Brain microvascular endothelial cell (primary cell): ENCODE measurements at regions not wholly inside any gene's neighbourhood (a gene's known extent, or its start where the extent isn't known, plus 50 kb on each side); places are given as distances from the start of the nearest gene placed in this dataset.

Experiments used
- DNase-seq: peaks from one replicate; pipeline ENCODE4 v3.0.0-alpha.2; 2020
- H3K27ac ChIP-seq: fragments of 250-450 bp; sonication (Bioruptor Pico); 2 replicates; pipeline ENCODE4 v1.5.1; 2020; ENCODE audit warnings: mild to moderate bottlenecking, moderate library complexity
- H3K27me3 ChIP-seq: fragments of 250-450 bp; sonication (Bioruptor Pico); replicated peaks from 2 replicates; pipeline ENCODE4 v1.5.1; 2020; ENCODE audit warnings: mild to moderate bottlenecking
- H3K36me3 ChIP-seq: fragments of 250-450 bp; sonication (Bioruptor Pico); replicated peaks from 2 replicates; pipeline ENCODE4 v1.5.1; 2020; ENCODE audit warnings: mild to moderate bottlenecking
- H3K4me3 ChIP-seq: 2 replicates; pipeline ENCODE4 v1.5.1; 2011; ENCODE audit warnings: low read depth, mild to moderate bottlenecking, control low read depth, low read length, moderate library complexity
- CTCF ChIP-seq: IDR thresholded peaks from 2 replicates; pipeline ENCODE4 v1.5.1; 2011; ENCODE audit warnings: low read depth, mild to moderate bottlenecking, moderate library complexity, low read length, control low read depth, inconsistent platforms; ENCODE audit errors: missing control alignments
- in situ Hi-C: cut with HindIII; loops from 2 replicates; pipeline ENCODE4 v1.10.0; 2017; ENCODE audit warnings: low sequenced_read_pairs, low pct_ligation_motif_present

GRCh38 chr16:9183682-9184353 lies 92.4 kb downstream of the HAPSTR1 start:
- no peaks in the 10 kb centered on the region for H3K27me3 ChIP-seq
- in situ Hi-C loops, result no loop called here
- no peak overlapping the region for H3K27ac ChIP-seq
- TF ChIP-seq CTCF, result no peak
- no peaks in the 10 kb centered on the region for H3K36me3 ChIP-seq
- no peak overlapping the region for H3K4me3 ChIP-seq
- DNase-seq, result no peak

GRCh38 chr16:9184354-9184690 lies 92.9 kb downstream of the HAPSTR1 start:
- Histone ChIP-seq H3K36me3 (no peaks in the 10 kb centered on the region), H3K27ac (no peak overlapping the region), H3K27me3 (no peaks in the 10 kb centered on the region), H3K4me3 (no peak overlapping the region)
- TF ChIP-seq CTCF, result no peak
- DNase-seq, result no peak
- in situ Hi-C loops, result no loop called here

DNA sequence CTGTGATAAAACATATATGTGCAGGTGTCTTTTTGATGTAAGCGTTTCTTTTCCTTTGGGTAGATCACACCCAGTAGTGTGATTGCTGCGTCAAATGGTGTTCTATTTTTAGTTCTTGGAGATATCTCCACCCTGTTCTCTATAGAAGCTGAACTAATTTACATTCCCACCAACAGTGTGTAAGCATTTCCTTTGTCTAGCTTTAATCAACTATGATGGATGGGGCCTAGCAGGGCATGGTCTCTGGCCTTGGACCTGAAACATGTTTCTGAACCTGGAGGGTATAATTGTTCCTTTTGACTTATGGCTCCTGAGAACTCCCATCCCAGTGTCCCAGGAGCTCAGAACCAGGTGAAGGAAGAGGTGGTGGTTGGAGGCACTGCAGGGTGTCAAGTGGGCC lies 93.9 kb downstream of the HAPSTR1 start:
- no peaks in the 10 kb centered on the region for H3K27me3 ChIP-seq
- no peak for TF ChIP-seq CTCF
- H3K27ac ChIP-seq, result no peak overlapping the region
- no peak overlapping the region for H3K4me3 ChIP-seq
- DNase-seq, result no peak
- no peaks in the 10 kb centered on the region for H3K36me3 ChIP-seq
- in situ Hi-C loops, result no loop called here

GRCh38 chr16:9186061-9186460 lies 94.6 kb downstream of the HAPSTR1 start:
- Histone ChIP-seq H3K27ac (no peak overlapping the region), H3K4me3 (no peak overlapping the region), H3K36me3 (no peaks in the 10 kb centered on the region), H3K27me3 (no peaks in the 10 kb centered on the region)
- no peak for DNase-seq
- no peak for TF ChIP-seq CTCF
- in situ Hi-C loops, result no loop called here

GRCh38 chr16:9188721-9189120 lies 97.3 kb downstream of the HAPSTR1 start:
- in situ Hi-C loops, result no loop called here
- DNase-seq, result no peak
- no peaks in the 10 kb centered on the region for H3K36me3 ChIP-seq
- H3K4me3 ChIP-seq, result no peak overlapping the region
- H3K27ac ChIP-seq, result no peak overlapping the region
- TF ChIP-seq CTCF, result no peak
- no peaks in the 10 kb centered on the region for H3K27me3 ChIP-seq

- DNase-seq, result no peak
- no peak for TF ChIP-seq CTCF
- no peaks in the 10 kb centered on the region for H3K36me3 ChIP-seq
- no peak overlapping the region for H3K27ac ChIP-seq
- in situ Hi-C loops, result no loop called here
- no peaks in the 10 kb centered on the region for H3K27me3 ChIP-seq
- H3K4me3 ChIP-seq, result no peak overlapping the region
These were observed 99.9 kb downstream of the HAPSTR1 start for GRCh38 chr16:9191274-9191850.
